Trophoblast cell (in vitro differentiated cells and primary cell): ENCODE measurements at regions not wholly inside any gene's neighbourhood (a gene's known extent, or its start where the extent isn't known, plus 50 kb on each side); places are given as distances from the start of the nearest gene placed in this dataset.

ENCODE experiments used
- DNase-seq, 2 donors: peaks; one replicate each; pipeline ENCODE4 v3.0.0-alpha.2; 2016
- H2AFZ ChIP-seq: 2 replicates; pipeline ENCODE4 v1.6.1; 2013; ENCODE audit warnings: low read length, moderate library complexity, mild to moderate bottlenecking; ENCODE audit not compliant: insufficient read depth, poor library complexity
- H2AK5ac ChIP-seq: 2 replicates; pipeline ENCODE4 v1.6.1; 2013; ENCODE audit warnings: mild to moderate bottlenecking, low read length
- H2BK120ac ChIP-seq: 2 replicates; pipeline ENCODE4 v1.6.1; 2013; ENCODE audit warnings: low read length, mild to moderate bottlenecking, moderate library complexity; ENCODE audit not compliant: insufficient read depth, poor library complexity
- H2BK12ac ChIP-seq: 2 replicates; pipeline ENCODE4 v1.6.1; 2013; ENCODE audit warnings: mild to moderate bottlenecking, low read length, moderate library complexity
- H2BK5ac ChIP-seq: 2 replicates; pipeline ENCODE4 v1.6.1; 2013; ENCODE audit warnings: low read length, low read depth, moderate library complexity, mild to moderate bottlenecking; ENCODE audit not compliant: poor library complexity
- H3K14ac ChIP-seq: 2 replicates; pipeline ENCODE4 v1.6.1; 2013; ENCODE audit warnings: mild to moderate bottlenecking, low read length
- H3K18ac ChIP-seq: 2 replicates; pipeline ENCODE4 v1.6.1; 2013; ENCODE audit warnings: mild to moderate bottlenecking, low read length
- H3K23ac ChIP-seq: 2 replicates; pipeline ENCODE4 v1.6.1; 2013; ENCODE audit warnings: low read length
- H3K27ac ChIP-seq: 2 replicates; pipeline ENCODE4 v1.5.1; 2013; ENCODE audit warnings: low read depth, mild to moderate bottlenecking, inconsistent platforms, low read length, moderate library complexity
- H3K27me3 ChIP-seq: 2 replicates; pipeline ENCODE4 v1.6.1; 2013; ENCODE audit warnings: inconsistent platforms, mild to moderate bottlenecking, low read length, moderate library complexity; ENCODE audit not compliant: insufficient read depth
- H3K36me3 ChIP-seq, 2 experiments: 1 replicate in 1 of 2; 2 replicates in 1 of 2; pipeline ENCODE4 v1.6.1; 2013; ENCODE audit warnings: low read length in 2 of 2, mild to moderate bottlenecking in 2 of 2, moderate library complexity in 1 of 2; ENCODE audit not compliant: insufficient read depth in 2 of 2, control insufficient read depth in 1 of 2
- H3K4ac ChIP-seq: 2 replicates; pipeline ENCODE4 v1.6.1; 2013; ENCODE audit warnings: low read depth, mild to moderate bottlenecking, low read length, moderate library complexity
- H3K4me1 ChIP-seq, 2 experiments: 1 replicate in 1 of 2; 2 replicates in 1 of 2; pipeline ENCODE4 v1.6.1; 2013; ENCODE audit warnings: low read length in 2 of 2, mild to moderate bottlenecking in 2 of 2, moderate library complexity in 1 of 2; ENCODE audit not compliant: insufficient read depth in 2 of 2, control insufficient read depth in 1 of 2
- H3K4me2 ChIP-seq: 2 replicates; pipeline ENCODE4 v1.6.1; 2013; ENCODE audit warnings: inconsistent platforms, mild to moderate bottlenecking, low read length, moderate library complexity
- H3K4me3 ChIP-seq: 2 replicates; pipeline ENCODE4 v1.5.1; 2013; ENCODE audit warnings: mild to moderate bottlenecking, low read depth, low read length, inconsistent platforms
- H3K79me1 ChIP-seq: one replicate; pipeline ENCODE4 v1.6.1; 2013; ENCODE audit warnings: low read length
- H3K79me2 ChIP-seq: 2 replicates; pipeline ENCODE4 v1.6.1; 2013; ENCODE audit warnings: low read length, mild to moderate bottlenecking; ENCODE audit not compliant: control insufficient read depth, insufficient read depth, poor library complexity
- H3K9ac ChIP-seq: 2 replicates; pipeline ENCODE4 v1.6.1; 2013; ENCODE audit warnings: mild to moderate bottlenecking, low read length
- H3K9me3 ChIP-seq: 2 replicates; pipeline ENCODE4 v1.6.1; 2013; ENCODE audit warnings: low read depth, mild to moderate bottlenecking, control low read depth, inconsistent platforms, low read length; ENCODE audit not compliant: insufficient read depth
- H4K12ac ChIP-seq: 2 replicates; pipeline ENCODE4 v1.6.1; 2013; ENCODE audit warnings: low read depth, mild to moderate bottlenecking, low read length, moderate library complexity
- H4K8ac ChIP-seq: 2 replicates; pipeline ENCODE4 v1.6.1; 2013; ENCODE audit warnings: low read depth, mild to moderate bottlenecking, low read length, moderate library complexity
- H4K91ac ChIP-seq: one replicate; pipeline ENCODE4 v1.6.1; 2013; ENCODE audit warnings: low read depth, mild to moderate bottlenecking, low read length, moderate library complexity
- WGBS: extraction: QIAGEN DNeasy Blood & Tissue Kit; methylation state at CpG from one replicate; pipeline ENCODE4 v1.1.7; 2013; ENCODE audit warnings: missing lambda C conversion rate; ENCODE audit not compliant: insufficient read length, insufficient coverage; ENCODE audit errors: extremely low coverage; 5-methylcytosine and 5-hydroxymethylcytosine counted together

GRCh38 chr16:25478476-25478875 lies 213.3 kb upstream of the HS3ST4 start:
- no peak overlapping the region for H2BK12ac ChIP-seq
- H3K79me1 ChIP-seq, result no peaks in the 10 kb centered on the region
- no peak overlapping the region for H2BK120ac ChIP-seq
- peaks cover 4 to 9% of the 10 kb centered on the region in 2 experiments for H3K4me1 ChIP-seq
- no peak overlapping the region for H4K12ac ChIP-seq
- H2AK5ac ChIP-seq, result no peak overlapping the region
- H3K14ac ChIP-seq, result no peak overlapping the region
- DNase-seq, result no peak
- no peak overlapping the region for H3K4me2 ChIP-seq
- H3K27me3 ChIP-seq, result no peaks in the 10 kb centered on the region
- no peak overlapping the region for H2AFZ ChIP-seq
- no peak overlapping the region for H3K4ac ChIP-seq
- H3K36me3 ChIP-seq, result no peaks in the 10 kb centered on the region
- H3K23ac ChIP-seq, result no peak overlapping the region
- no peaks in the 10 kb centered on the region for H3K79me2 ChIP-seq
- no peak overlapping the region for H4K91ac ChIP-seq
- no peak overlapping the region for H3K4me3 ChIP-seq
- no peak overlapping the region for H3K27ac ChIP-seq
- no peak overlapping the region for H4K8ac ChIP-seq
- no peaks in the 10 kb centered on the region for H3K9me3 ChIP-seq
- no peak overlapping the region for H3K9ac ChIP-seq
- no peak overlapping the region for H2BK5ac ChIP-seq
- no CpG with 5 or more reads among the region's 1 CpG for WGBS
- H3K18ac ChIP-seq, result no peak overlapping the region

- no peak overlapping the region for H3K9ac ChIP-seq
- no peak overlapping the region for H3K23ac ChIP-seq
- H3K9me3 ChIP-seq, result no peaks in the 10 kb centered on the region
- no peak overlapping the region for H2BK120ac ChIP-seq
- no peak overlapping the region for H3K4ac ChIP-seq
- no peak overlapping the region for H2BK5ac ChIP-seq
- no peaks in the 10 kb centered on the region for H3K36me3 ChIP-seq
- no CpG with 5 or more reads among the region's 2 CpGs for WGBS
- H4K91ac ChIP-seq, result no peak overlapping the region
- H3K4me3 ChIP-seq, result no peak overlapping the region
- H4K12ac ChIP-seq, result no peak overlapping the region
- no peak overlapping the region for H2AK5ac ChIP-seq
- H2BK12ac ChIP-seq, result no peak overlapping the region
- no peak overlapping the region for H4K8ac ChIP-seq
- no peak overlapping the region for H3K4me2 ChIP-seq
- no peaks in the 10 kb centered on the region for H3K79me1 ChIP-seq
- no peak overlapping the region for H3K14ac ChIP-seq
- no peak overlapping the region for H2AFZ ChIP-seq
- no peaks in the 10 kb centered on the region for H3K4me1 ChIP-seq
- DNase-seq, result no peak
- H3K18ac ChIP-seq, result no peak overlapping the region
- H3K27me3 ChIP-seq, result no peaks in the 10 kb centered on the region
- no peaks in the 10 kb centered on the region for H3K79me2 ChIP-seq
- H3K27ac ChIP-seq, result no peak overlapping the region
These were observed 206.4 kb upstream of the ZKSCAN2 start for GRCh38 chr16:25464058-25464457.

DNA sequence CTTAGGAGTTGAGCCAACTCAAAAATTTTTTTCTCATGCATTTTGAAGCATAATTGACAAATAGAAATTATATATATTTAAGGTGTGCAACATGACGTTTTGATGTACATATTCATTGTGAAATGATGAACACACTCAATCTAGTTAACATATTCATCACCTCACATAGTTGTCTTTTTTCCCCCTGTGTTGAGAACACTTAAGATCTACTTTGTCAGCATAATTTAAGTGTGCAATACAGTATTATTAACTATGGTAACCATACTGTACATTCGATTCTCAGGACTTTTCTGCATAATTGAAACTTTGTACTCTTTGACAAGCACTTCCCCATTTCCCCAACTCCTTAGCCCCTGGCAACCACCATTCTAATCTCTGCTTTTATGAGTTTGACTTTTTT lies 192.2 kb upstream of the ZKSCAN2 start:
- Histone ChIP-seq H2AFZ (no peak overlapping the region), H3K79me2 (no peaks in the 10 kb centered on the region), H3K27ac (no peak overlapping the region), H3K23ac (no peak overlapping the region), H4K8ac (no peak overlapping the region), H2AK5ac (no peak overlapping the region), H3K4ac (no peak overlapping the region), H4K12ac (no peak overlapping the region), H3K4me1 (no peaks in the 10 kb centered on the region), H3K9ac (no peak overlapping the region), H3K4me2 (no peak overlapping the region), H2BK5ac (no peak overlapping the region), H3K4me3 (no peak overlapping the region), H3K79me1 (no peaks in the 10 kb centered on the region), H3K18ac (no peak overlapping the region), H3K36me3 (no peaks in the 10 kb centered on the region), H2BK120ac (no peak overlapping the region), H3K27me3 (no peaks in the 10 kb centered on the region), H2BK12ac (no peak overlapping the region), H4K91ac (no peak overlapping the region), H3K14ac (no peak overlapping the region), H3K9me3 (no peaks in the 10 kb centered on the region)
- WGBS, result no CpG with 5 or more reads among the region's 2 CpGs
- DNase-seq, result no peak

- Histone ChIP-seq H3K23ac (no peak overlapping the region), H3K79me1 (no peaks in the 10 kb centered on the region), H3K4me2 (no peak overlapping the region), H3K79me2 (no peaks in the 10 kb centered on the region), H3K18ac (no peak overlapping the region), H2AK5ac (no peak overlapping the region), H4K12ac (no peak overlapping the region), H4K8ac (no peak overlapping the region), H2BK5ac (no peak overlapping the region), H3K14ac (no peak overlapping the region), H3K27me3 (no peaks in the 10 kb centered on the region), H3K9me3 (no peaks in the 10 kb centered on the region), H3K9ac (no peak overlapping the region), H3K36me3 (no peaks in the 10 kb centered on the region), H3K4ac (no peak overlapping the region), H3K27ac (no peak overlapping the region), H4K91ac (no peak overlapping the region), H2AFZ (no peak overlapping the region), H3K4me3 (no peak overlapping the region), H2BK12ac (no peak overlapping the region), H3K4me1 (no peaks in the 10 kb centered on the region), H2BK120ac (no peak overlapping the region)
- no CpG with 5 or more reads among the region's 4 CpGs for WGBS
- no peak for DNase-seq
These were observed 186.3 kb upstream of the ZKSCAN2 start for GRCh38 chr16:25443994-25444393.
